B cell (primary cell): ENCODE measurements at regions not wholly inside any gene's neighbourhood (a gene's known extent, or its start where the extent isn't known, plus 50 kb on each side); places are given as distances from the start of the nearest gene placed in this dataset.

Experiments
- ATAC-seq: fragments of 200-7000 bp; cut with Tn5 transposase; one replicate; pipeline ENCODE4 v1.10.0; 2021; ENCODE audit warnings: low read depth, mild to moderate bottlenecking, moderate number of reproducible peaks, moderate library complexity
- CTCF ChIA-PET: fragments of 350-600 bp; sonication (Branson Sonifier 250); formaldehyde crosslinking; loops from one replicate; lab custom pipeline; 2021; ENCODE audit warnings: antibody characterized with exemption, inconsistent platforms; lab: Charles Lee
- POLR2A ChIA-PET: fragments of 350-600 bp; sonication (Branson Sonifier 250); formaldehyde crosslinking; loops from one replicate; lab custom pipeline; 2021; ENCODE audit warnings: antibody characterized with exemption; lab: Charles Lee
- DNase-seq: peaks from one replicate; pipeline ENCODE4 v3.0.0; 2013
- H2AFZ ChIP-seq: 2 replicates; pipeline ENCODE4 v1.6.1; 2012; ENCODE audit warnings: mild to moderate bottlenecking, low read depth, low read length; ENCODE audit not compliant: insufficient read depth, poor library complexity, severe bottlenecking
- H3K27ac ChIP-seq, 2 donors: 1 replicate in 1 of 2; 2 replicates in 1 of 2; pipeline ENCODE4 v1.5.1; 2012 to 2013; ENCODE audit warnings: low read length in 2 of 2, mild to moderate bottlenecking in 2 of 2, moderate library complexity in 1 of 2
- H3K27me3 ChIP-seq, 4 experiments: fragments of 200-600 bp in 1 of 4; sonication (generic) in 1 of 4; replicated peaks in 1 of 4; 1 replicate in 2 of 4; 2 replicates in 2 of 4; pipeline versions ENCODE4 v1.6.1 to v1.7.0; 2013 to 2016; ENCODE audit warnings: low read length in 3 of 4, mild to moderate bottlenecking in 2 of 4, mixed read lengths in 1 of 4, moderate library complexity in 1 of 4; ENCODE audit not compliant: insufficient read depth in 4 of 4, control insufficient read depth in 3 of 4; ENCODE audit errors: control extremely low read depth in 1 of 4
- H3K36me3 ChIP-seq, 2 experiments: replicated peaks in 1 of 2; 1 replicate in 1 of 2; 2 replicates in 1 of 2; pipeline versions ENCODE4 v1.6.1 to v1.7.1; 2013; ENCODE audit warnings: low read length in 1 of 2; ENCODE audit not compliant: insufficient read depth in 2 of 2, control insufficient read depth in 1 of 2; ENCODE audit errors: control extremely low read depth in 1 of 2, extremely low read depth in 1 of 2
- H3K4me1 ChIP-seq, 2 donors: fragments of 200-600 bp in 1 of 2; sonication (generic) in 1 of 2; 1 replicate in 1 of 2; 2 replicates in 1 of 2; pipeline versions ENCODE4 v1.5.1 to v1.6.1; 2013 to 2017; ENCODE audit warnings: low read length in 2 of 2; ENCODE audit not compliant: control insufficient read depth in 2 of 2, insufficient read depth in 2 of 2
- H3K4me2 ChIP-seq: replicated peaks from 2 replicates; pipeline ENCODE3; 2012; ENCODE audit warnings: mild to moderate bottlenecking, low read depth, low read length; ENCODE audit not compliant: poor library complexity, severe bottlenecking
- H3K4me3 ChIP-seq, 5 experiments: fragments of 200-600 bp in 1 of 5; sonication (generic) in 1 of 5; 1 replicate in 3 of 5; 2 replicates in 2 of 5; pipeline versions ENCODE4 v1.5.1 to v1.7.0; 2011 to 2016; ENCODE audit warnings: low read length in 4 of 5, mild to moderate bottlenecking in 4 of 5, low read depth in 2 of 5, control low read depth in 1 of 5, moderate library complexity in 1 of 5; ENCODE audit not compliant: insufficient read depth in 1 of 5; ENCODE audit errors: control extremely low read depth in 1 of 5, extremely low read depth in 1 of 5
- H3K79me2 ChIP-seq: fragments of 200-600 bp; sonication (generic); one replicate; pipeline ENCODE4 v1.6.0; 2016; ENCODE audit warnings: low read length; ENCODE audit not compliant: control insufficient read depth, insufficient read depth
- H3K9ac ChIP-seq: fragments of 200-600 bp; sonication (generic); 2 replicates; pipeline ENCODE4 v1.6.1; 2017; ENCODE audit warnings: mild to moderate bottlenecking, low read length, moderate library complexity
- H3K9me3 ChIP-seq, 3 donors: one replicate each; pipeline versions ENCODE4 v1.6.1 to v1.7.1; 2013; ENCODE audit warnings: low read length in 2 of 3; ENCODE audit not compliant: control insufficient read depth in 2 of 3, insufficient read depth in 1 of 3; ENCODE audit errors: control extremely low read depth in 1 of 3
- H4K20me1 ChIP-seq: 2 replicates; pipeline ENCODE4 v1.6.0; 2012; ENCODE audit warnings: mild to moderate bottlenecking, low read length; ENCODE audit not compliant: insufficient read depth, control insufficient read depth, poor library complexity, severe bottlenecking
- H3K27ac Mint-ChIP-seq: one replicate; pipeline ENCODE4 v1.8.0; 2021; ENCODE audit warnings: mixed read lengths
- H3K27me3 Mint-ChIP-seq: one replicate; pipeline ENCODE4 v1.8.0; 2021; ENCODE audit warnings: mixed read lengths
- H3K4me1 Mint-ChIP-seq: one replicate; pipeline ENCODE4 v1.8.0; 2021; ENCODE audit warnings: mixed read lengths
- H3K4me3 Mint-ChIP-seq: one replicate; pipeline ENCODE4 v1.8.0; 2021; ENCODE audit warnings: mixed read lengths
- H3K9me3 Mint-ChIP-seq: one replicate; pipeline ENCODE4 v1.8.0; 2022; ENCODE audit warnings: mixed read lengths; ENCODE audit not compliant: insufficient read depth
- CTCF ChIP-seq: fragments of 200-600 bp; IDR thresholded peaks from one replicate; pipeline ENCODE4 v1.8.0; 2022; ENCODE audit warnings: antibody characterized with exemption, mild to moderate bottlenecking
- EZH2 ChIP-seq: IDR thresholded peaks from 2 replicates; pipeline ENCODE4 v1.6.1; 2012; ENCODE audit warnings: borderline replicate concordance, low read depth, mild to moderate bottlenecking, moderate library complexity, low read length; ENCODE audit not compliant: insufficient read depth, poor library complexity, severe bottlenecking
- WGBS: methylation state at CpG from one replicate; pipeline ENCODE4 v1.1.5; 2013; ENCODE audit warnings: missing lambda C conversion rate; ENCODE audit not compliant: insufficient coverage; 5-methylcytosine and 5-hydroxymethylcytosine counted together
- intact Hi-C: fragments of 100-400 bp; cut with micrococcal nuclease; formaldehyde crosslinking; loops from one replicate; pipeline ENCODE4 v1.10.0; 2022

GRCh38 chrX:110477593-110478228, 119.1 kb downstream of the RTL9 start:
- Histone ChIP-seq H3K9me3 (no peaks in the 10 kb centered on the region), H3K4me2 (no peak overlapping the region), H3K27ac (no peak overlapping the region), H3K4me1 (no peaks in the 10 kb centered on the region), H2AFZ (no peak overlapping the region), H3K4me3 (no peak overlapping the region), H3K36me3 (no peaks in the 10 kb centered on the region), H3K79me2 (no peaks in the 10 kb centered on the region), H4K20me1 (no peaks in the 10 kb centered on the region), H3K9ac (no peak overlapping the region), H3K27me3 (no peaks in the 10 kb centered on the region)
- H3K9me3 Mint-ChIP-seq: no peaks in the 10 kb centered on the region
- POLR2A ChIA-PET: no interaction called here
- H3K27me3 Mint-ChIP-seq: peaks cover 7% of the 10 kb centered on the region
- no peak overlapping the region for H3K27ac Mint-ChIP-seq
- intact Hi-C loops: no loop called here
- ATAC-seq: no peak
- H3K4me3 Mint-ChIP-seq: no peak overlapping the region
- H3K4me1 Mint-ChIP-seq: no peaks in the 10 kb centered on the region
- WGBS: 91% methylated on average over 4 of the region's 5 CpGs
- DNase-seq: no peak
- TF ChIP-seq EZH2 (no peak), CTCF (no peak)
- CTCF ChIA-PET: no interaction called here

GRCh38 chrX:110491846-110492620, 133.4 kb downstream of the RTL9 start:
- POLR2A ChIA-PET: no interaction called here
- H3K4me1 Mint-ChIP-seq: no peaks in the 10 kb centered on the region
- H3K36me3 ChIP-seq: no peaks in the 10 kb centered on the region

More at GRCh38 chrX:110491846-110492620, 133.4 kb downstream of the RTL9 start:
- CTCF ChIA-PET: no interaction called here
- H3K4me3 Mint-ChIP-seq: no peak overlapping the region
- Histone ChIP-seq H3K4me3 (no peak overlapping the region), H3K79me2 (no peaks in the 10 kb centered on the region), H3K9ac (no peak overlapping the region), H3K9me3 (no peaks in the 10 kb centered on the region), H4K20me1 (no peaks in the 10 kb centered on the region), H2AFZ (no peak overlapping the region), H3K27me3 (no peaks in the 10 kb centered on the region), H3K4me2 (no peak overlapping the region), H3K4me1 (no peaks in the 10 kb centered on the region), H3K27ac (no peak overlapping the region)
- DNase-seq: no peak
- H3K9me3 Mint-ChIP-seq: no peaks in the 10 kb centered on the region
- no peak for ATAC-seq
- peaks cover 16% of the 10 kb centered on the region for H3K27me3 Mint-ChIP-seq
- no peak for TF ChIP-seq CTCF
- TF ChIP-seq EZH2: no peak
- no peak overlapping the region for H3K27ac Mint-ChIP-seq
- intact Hi-C loops: no loop called here
- 49% methylated on average over 3 of the region's 8 CpGs for WGBS
